Mesenchymal stem cell (in vitro differentiated cells and primary cell): ENCODE measurements at regions not wholly inside any gene's neighbourhood (a gene's known extent, or its start where the extent isn't known, plus 50 kb on each side); places are given as distances from the start of the nearest gene placed in this dataset.

ENCODE experiments used
- DNase-seq: peaks from one replicate; pipeline ENCODE4 v3.0.0-alpha.2; 2013
- H2AFZ ChIP-seq: one replicate; pipeline ENCODE4 v1.6.1; 2013; ENCODE audit warnings: low read depth, mild to moderate bottlenecking, control low read depth, inconsistent platforms, low read length, moderate library complexity
- H2AK5ac ChIP-seq: 2 replicates; pipeline ENCODE4 v1.6.1; 2013; ENCODE audit warnings: low read length, moderate library complexity, mild to moderate bottlenecking, inconsistent platforms; ENCODE audit not compliant: severe bottlenecking
- H2BK120ac ChIP-seq: one replicate; pipeline ENCODE4 v1.6.1; 2013; ENCODE audit warnings: low read depth, mild to moderate bottlenecking, inconsistent platforms, low read length, moderate library complexity
- H2BK12ac ChIP-seq, 2 experiments: one replicate each; pipeline ENCODE4 v1.6.1; 2013; ENCODE audit warnings: inconsistent platforms in 2 of 2, low read length in 2 of 2, mild to moderate bottlenecking in 2 of 2, moderate library complexity in 2 of 2, control low read depth in 1 of 2
- H2BK15ac ChIP-seq: one replicate; pipeline ENCODE4 v1.6.1; 2013; ENCODE audit warnings: mild to moderate bottlenecking, low read depth, inconsistent platforms; ENCODE audit not compliant: poor library complexity, severe bottlenecking
- H2BK5ac ChIP-seq: 2 replicates; pipeline ENCODE4 v1.6.1; 2013; ENCODE audit warnings: low read depth, mild to moderate bottlenecking, low read length, control low read depth, inconsistent platforms; ENCODE audit not compliant: poor library complexity, severe bottlenecking
- H3K14ac ChIP-seq, 2 experiments: one replicate each; pipeline ENCODE4 v1.6.1; 2013; ENCODE audit warnings: inconsistent platforms in 2 of 2, low read length in 2 of 2, control low read depth in 1 of 2, mild to moderate bottlenecking in 1 of 2, moderate library complexity in 1 of 2
- H3K18ac ChIP-seq, 2 experiments: one replicate each; pipeline ENCODE4 v1.6.1; 2013; ENCODE audit warnings: inconsistent platforms in 2 of 2, low read length in 2 of 2, control low read depth in 1 of 2, low read depth in 1 of 2, mild to moderate bottlenecking in 1 of 2
- H3K23ac ChIP-seq, 2 experiments: one replicate each; pipeline ENCODE4 v1.6.1; 2013; ENCODE audit warnings: inconsistent platforms in 2 of 2, low read length in 2 of 2, mild to moderate bottlenecking in 2 of 2, moderate library complexity in 2 of 2, control low read depth in 1 of 2
- H3K27ac ChIP-seq: 2 replicates; pipeline ENCODE4 v1.5.1; 2013; ENCODE audit warnings: mild to moderate bottlenecking, moderate library complexity, low read length, control low read depth, inconsistent platforms; ENCODE audit not compliant: poor library complexity, severe bottlenecking
- H3K27me3 ChIP-seq, 2 experiments: 2 replicates each; pipeline versions ENCODE4 v1.6.1 to v1.7.0; 2013; ENCODE audit warnings: low read length in 2 of 2, mild to moderate bottlenecking in 2 of 2, moderate library complexity in 2 of 2, control low read depth in 1 of 2, inconsistent platforms in 1 of 2; ENCODE audit not compliant: control insufficient read depth in 1 of 2, insufficient read depth in 1 of 2
- H3K36me3 ChIP-seq, 2 experiments: 2 replicates each; pipeline versions ENCODE4 v1.6.1 to v1.7.0; 2013; ENCODE audit warnings: low read length in 2 of 2, control low read depth in 1 of 2, inconsistent platforms in 1 of 2, low read depth in 1 of 2, mild to moderate bottlenecking in 1 of 2; ENCODE audit not compliant: insufficient read depth in 2 of 2, control insufficient read depth in 1 of 2
- H3K4ac ChIP-seq, 2 experiments: one replicate each; pipeline ENCODE4 v1.6.1; 2013; ENCODE audit warnings: inconsistent platforms in 2 of 2, low read length in 2 of 2, mild to moderate bottlenecking in 2 of 2, moderate library complexity in 2 of 2, control low read depth in 1 of 2, low read depth in 1 of 2
- H3K4me1 ChIP-seq: 2 replicates; pipeline ENCODE4 v1.6.1; 2013; ENCODE audit warnings: low read depth, low read length, control low read depth; ENCODE audit not compliant: control insufficient read depth, insufficient read depth
- H3K4me2 ChIP-seq: 2 replicates; pipeline ENCODE4 v1.6.1; 2013; ENCODE audit warnings: low read length, mild to moderate bottlenecking, inconsistent platforms; ENCODE audit not compliant: poor library complexity, severe bottlenecking
- H3K4me3 ChIP-seq, 2 experiments: 2 replicates each; pipeline versions ENCODE4 v1.5.1 to v1.7.0; 2013; ENCODE audit warnings: low read length in 2 of 2, mild to moderate bottlenecking in 2 of 2, control low read depth in 1 of 2, low read depth in 1 of 2; ENCODE audit not compliant: insufficient read depth in 1 of 2
- H3K79me1 ChIP-seq: replicated peaks from 2 replicates; pipeline ENCODE4 v1.6.1; 2013; ENCODE audit warnings: mild to moderate bottlenecking, control low read depth, low read length, inconsistent platforms; ENCODE audit not compliant: poor library complexity, severe bottlenecking
- H3K9ac ChIP-seq: 2 replicates; pipeline ENCODE4 v1.7.0; 2013; ENCODE audit warnings: mild to moderate bottlenecking, low read length, moderate library complexity
- H3K9me3 ChIP-seq: 2 replicates; pipeline ENCODE4 v1.7.0; 2013; ENCODE audit warnings: mild to moderate bottlenecking, low read length; ENCODE audit not compliant: control insufficient read depth
- H4K8ac ChIP-seq: one replicate; pipeline ENCODE4 v1.6.1; 2013; ENCODE audit warnings: inconsistent platforms, mild to moderate bottlenecking, low read length, moderate library complexity
- H4K91ac ChIP-seq: one replicate; pipeline ENCODE4 v1.6.1; 2013; ENCODE audit warnings: mild to moderate bottlenecking, low read length, inconsistent platforms
- WGBS: methylation state at CpG from one replicate; pipeline ENCODE4 v1.1.7; 2013; ENCODE audit warnings: mixed read lengths; 5-methylcytosine and 5-hydroxymethylcytosine counted together

- H2BK12ac ChIP-seq = no peak overlapping the region
- no peak overlapping the region for H3K18ac ChIP-seq
- H2AK5ac ChIP-seq = no peak overlapping the region
- H2AFZ ChIP-seq = no peak overlapping the region
- H3K9me3 ChIP-seq = no peaks in the 10 kb centered on the region
- no peak overlapping the region for H3K4ac ChIP-seq
- H3K27ac ChIP-seq = no peak overlapping the region
- H3K9ac ChIP-seq = no peak overlapping the region
- no peak overlapping the region for H3K4me2 ChIP-seq
- no peak overlapping the region for H4K8ac ChIP-seq
- H3K4me3 ChIP-seq = no peak overlapping the region
- H3K4me1 ChIP-seq = no peaks in the 10 kb centered on the region
- H3K23ac ChIP-seq = no peak overlapping the region
- no peak overlapping the region for H2BK5ac ChIP-seq
- H3K27me3 ChIP-seq = no peaks in the 10 kb centered on the region
- no peaks in the 10 kb centered on the region for H3K79me1 ChIP-seq
- 0% methylated on average over 1 of the region's 1 CpG for WGBS
- no peaks in the 10 kb centered on the region for H3K36me3 ChIP-seq
- H2BK15ac ChIP-seq = no peak overlapping the region
- H3K14ac ChIP-seq = no peak overlapping the region
- DNase-seq = no peak
- no peak overlapping the region for H4K91ac ChIP-seq
- H2BK120ac ChIP-seq = no peak overlapping the region
Observed at GRCh38 chr6:98117068-98117467, 717.3 kb upstream of the POU3F2 start.

GRCh38 chr6:98118397-98119045 lies 715.9 kb upstream of the POU3F2 start:
- DNase-seq = no peak
- H3K23ac ChIP-seq = no peak overlapping the region
- H3K4ac ChIP-seq = no peak overlapping the region
- no peak overlapping the region for H3K4me2 ChIP-seq
- H3K9me3 ChIP-seq = no peaks in the 10 kb centered on the region
- no peak overlapping the region for H4K8ac ChIP-seq
- H2BK5ac ChIP-seq = no peak overlapping the region
- no peaks in the 10 kb centered on the region for H3K79me1 ChIP-seq
- H4K91ac ChIP-seq = no peak overlapping the region
- no peak overlapping the region for H2AK5ac ChIP-seq
- no peak overlapping the region for H3K14ac ChIP-seq
- no peak overlapping the region for H3K9ac ChIP-seq
- H2BK15ac ChIP-seq = no peak overlapping the region
- no peaks in the 10 kb centered on the region for H3K36me3 ChIP-seq
- no peak overlapping the region for H2BK12ac ChIP-seq
- H2BK120ac ChIP-seq = no peak overlapping the region
- WGBS = 62% methylated on average over 6 of the region's 6 CpGs
- no peak overlapping the region for H3K4me3 ChIP-seq
- no peak overlapping the region for H2AFZ ChIP-seq
- H3K27me3 ChIP-seq = no peaks in the 10 kb centered on the region
- no peak overlapping the region for H3K18ac ChIP-seq
- no peak overlapping the region for H3K27ac ChIP-seq
- no peaks in the 10 kb centered on the region for H3K4me1 ChIP-seq

GRCh38 chr6:98124171-98124570 lies 710.2 kb upstream of the POU3F2 start:
- Histone ChIP-seq H2AFZ (no peak overlapping the region), H3K27ac (no peak overlapping the region), H3K9ac (no peak overlapping the region), H3K36me3 (no peaks in the 10 kb centered on the region), H2BK15ac (no peak overlapping the region), H3K4me1 (no peaks in the 10 kb centered on the region), H3K79me1 (no peaks in the 10 kb centered on the region), H3K14ac (no peak overlapping the region), H2AK5ac (no peak overlapping the region), H3K4me2 (no peak overlapping the region), H3K23ac (no peak overlapping the region), H4K91ac (no peak overlapping the region), H3K4ac (no peak overlapping the region), H3K9me3 (no peaks in the 10 kb centered on the region), H3K27me3 (no peaks in the 10 kb centered on the region), H2BK12ac (no peak overlapping the region), H4K8ac (no peak overlapping the region), H3K4me3 (no peak overlapping the region), H2BK5ac (no peak overlapping the region), H2BK120ac (no peak overlapping the region), H3K18ac (no peak overlapping the region)
- WGBS = 43% methylated on average over 1 of the region's 2 CpGs
- no peak for DNase-seq

- Histone ChIP-seq H3K27me3 (no peaks in the 10 kb centered on the region), H3K23ac (no peak overlapping the region), H2BK15ac (no peak overlapping the region), H3K4me1 (no peaks in the 10 kb centered on the region), H3K4me2 (no peak overlapping the region), H3K14ac (no peak overlapping the region), H2AFZ (no peak overlapping the region), H2BK5ac (no peak overlapping the region), H3K4me3 (no peak overlapping the region), H2BK120ac (no peak overlapping the region), H3K9ac (no peak overlapping the region), H4K8ac (no peak overlapping the region), H3K4ac (no peak overlapping the region), H3K9me3 (no peaks in the 10 kb centered on the region), H4K91ac (no peak overlapping the region), H3K79me1 (no peaks in the 10 kb centered on the region), H3K18ac (no peak overlapping the region), H3K27ac (no peak overlapping the region), H3K36me3 (no peaks in the 10 kb centered on the region), H2BK12ac (no peak overlapping the region), H2AK5ac (no peak overlapping the region)
- no peak for DNase-seq
- WGBS = 71% methylated on average over 3 of the region's 5 CpGs
Observed at GRCh38 chr6:98131290-98131990, 702.9 kb upstream of the POU3F2 start.
